ENCODE measurements at regions not wholly inside any gene's neighbourhood (a gene's known extent, or its start where the extent isn't known, plus 50 kb on each side); places are given as distances from the start of the nearest gene placed in this dataset.

DNA sequence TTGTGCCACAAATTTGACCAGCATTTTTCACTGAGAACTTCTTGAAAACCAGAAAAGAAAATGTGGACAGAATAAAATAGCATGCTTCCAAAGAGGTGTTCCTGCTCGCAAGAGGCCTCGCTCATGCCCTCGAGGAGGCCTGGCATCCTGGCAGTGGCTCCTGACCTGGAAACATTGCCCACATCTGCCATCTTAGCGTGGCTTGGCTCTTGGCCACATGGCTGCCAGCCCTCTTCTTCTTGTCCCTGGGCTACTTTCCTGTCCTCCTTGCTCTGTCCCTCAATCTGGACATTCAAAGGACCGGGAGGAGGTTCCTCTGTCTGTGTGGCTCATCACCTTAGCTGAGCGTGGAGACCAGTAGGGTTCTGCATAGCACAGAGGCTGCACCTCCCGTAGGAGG lies 131.6 kb upstream of the TMEM72 start:
- H3K36me3 ChIP-seq: no peaks in the 10 kb centered on the region
- H3K27me3 ChIP-seq: no peaks in the 10 kb centered on the region
- no peak for TF ChIP-seq Cebpa-rat (IDR thresholded peaks at IDR 0.05)
- H3K27ac ChIP-seq: no peak overlapping the region
- no peaks in the 10 kb centered on the region for H3K4me1 ChIP-seq
- H3K9ac ChIP-seq: no peak overlapping the region
- no peak overlapping the region for H3K4me3 ChIP-seq
- no peak overlapping the region for H3K4me2 ChIP-seq
- no peaks in the 10 kb centered on the region for H3K9me3 ChIP-seq
- no peaks in the 10 kb centered on the region for H4K20me1 ChIP-seq

DNA sequence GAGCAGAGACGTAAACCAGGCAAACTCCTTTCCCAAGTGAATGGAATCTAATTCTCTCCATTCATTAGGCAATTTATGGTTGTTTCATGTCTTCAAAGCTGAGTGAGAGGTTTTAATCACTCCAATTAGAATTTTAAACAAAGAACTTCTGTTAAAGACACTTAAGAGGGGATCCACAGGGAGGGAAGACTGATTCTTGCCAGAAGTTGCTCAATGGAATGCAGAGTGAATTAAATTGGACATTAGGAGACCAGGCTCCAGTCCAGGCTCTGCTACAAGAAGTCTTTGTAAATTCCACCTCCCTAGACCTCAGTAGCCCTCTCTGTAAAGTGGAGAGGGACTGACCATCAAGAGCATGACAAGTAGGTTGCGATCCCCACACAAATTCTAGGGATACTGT lies 130.7 kb upstream of the TMEM72 start:
- Histone ChIP-seq H4K20me1 (no peaks in the 10 kb centered on the region), H3K9ac (no peak overlapping the region), H3K27me3 (no peaks in the 10 kb centered on the region), H3K4me1 (no peaks in the 10 kb centered on the region), H3K36me3 (no peaks in the 10 kb centered on the region), H3K4me2 (no peak overlapping the region), H3K4me3 (no peak overlapping the region), H3K27ac (no peak overlapping the region), H3K9me3 (no peaks in the 10 kb centered on the region)
- no peak for TF ChIP-seq Cebpa-rat (IDR thresholded peaks at IDR 0.05)

DNA sequence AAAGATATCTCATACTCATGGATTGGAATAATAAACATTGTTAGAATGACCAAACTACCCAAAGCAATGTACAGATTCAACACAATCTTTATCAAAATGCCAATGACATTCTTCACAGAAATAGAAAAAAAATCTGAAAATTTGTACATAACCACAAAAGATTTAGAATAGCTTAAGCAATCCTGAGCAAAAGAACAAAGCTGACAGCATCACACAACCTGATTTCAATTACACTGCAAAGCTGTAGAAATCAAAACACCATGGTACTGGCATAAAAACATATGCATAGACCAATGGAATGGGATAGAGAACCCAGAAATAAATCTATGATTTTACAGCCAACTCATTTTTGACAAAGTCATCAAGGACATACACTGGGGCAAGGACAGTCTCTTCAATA lies 130.0 kb upstream of the TMEM72 start:
- Histone ChIP-seq H3K9me3 (no peaks in the 10 kb centered on the region), H3K4me2 (no peak overlapping the region), H3K9ac (no peak overlapping the region), H4K20me1 (no peaks in the 10 kb centered on the region), H3K27ac (no peak overlapping the region), H3K4me1 (no peaks in the 10 kb centered on the region), H3K36me3 (no peaks in the 10 kb centered on the region), H3K4me3 (no peak overlapping the region), H3K27me3 (no peaks in the 10 kb centered on the region)
- TF ChIP-seq Cebpa-rat (IDR thresholded peaks at IDR 0.05): no peak

DNA sequence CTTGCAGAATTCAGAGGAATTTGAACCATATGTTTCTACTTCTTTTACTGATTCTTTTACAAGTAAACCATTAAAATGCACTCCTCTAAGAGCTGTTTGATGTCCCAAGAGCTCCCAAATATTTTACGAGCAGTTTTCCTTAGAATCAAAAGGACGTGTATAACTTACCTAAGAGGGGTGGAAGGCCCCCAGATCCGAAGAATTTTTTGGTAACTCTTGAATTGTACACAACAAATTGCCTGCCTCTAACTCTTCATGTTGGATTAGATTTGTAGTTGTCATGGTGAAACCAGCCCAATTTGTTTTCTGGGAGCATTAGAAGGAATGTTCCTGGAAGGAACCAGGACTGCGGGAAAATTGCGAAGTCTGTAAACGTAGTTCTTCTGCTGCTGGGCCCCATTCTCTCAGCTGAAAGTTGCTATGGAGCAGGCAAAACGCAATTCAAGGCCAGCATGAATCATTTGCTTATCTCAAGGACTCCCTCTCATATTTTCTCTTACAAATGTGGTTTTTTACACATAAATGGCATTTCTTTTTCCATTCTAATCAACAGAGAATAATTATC lies 124.8 kb upstream of the TMEM72 start:
- H3K4me1 ChIP-seq: no peaks in the 10 kb centered on the region
- no peak overlapping the region for H3K9ac ChIP-seq
- no peaks in the 10 kb centered on the region for H3K36me3 ChIP-seq
- H3K27me3 ChIP-seq: no peaks in the 10 kb centered on the region
- H3K9me3 ChIP-seq: no peaks in the 10 kb centered on the region
- no peaks in the 10 kb centered on the region for H4K20me1 ChIP-seq
- H3K4me3 ChIP-seq: no peak overlapping the region
- H3K27ac ChIP-seq: no peak overlapping the region
- TF ChIP-seq Cebpa-rat (IDR thresholded peaks at IDR 0.05): no peak
- H3K4me2 ChIP-seq: no peak overlapping the region

DNA sequence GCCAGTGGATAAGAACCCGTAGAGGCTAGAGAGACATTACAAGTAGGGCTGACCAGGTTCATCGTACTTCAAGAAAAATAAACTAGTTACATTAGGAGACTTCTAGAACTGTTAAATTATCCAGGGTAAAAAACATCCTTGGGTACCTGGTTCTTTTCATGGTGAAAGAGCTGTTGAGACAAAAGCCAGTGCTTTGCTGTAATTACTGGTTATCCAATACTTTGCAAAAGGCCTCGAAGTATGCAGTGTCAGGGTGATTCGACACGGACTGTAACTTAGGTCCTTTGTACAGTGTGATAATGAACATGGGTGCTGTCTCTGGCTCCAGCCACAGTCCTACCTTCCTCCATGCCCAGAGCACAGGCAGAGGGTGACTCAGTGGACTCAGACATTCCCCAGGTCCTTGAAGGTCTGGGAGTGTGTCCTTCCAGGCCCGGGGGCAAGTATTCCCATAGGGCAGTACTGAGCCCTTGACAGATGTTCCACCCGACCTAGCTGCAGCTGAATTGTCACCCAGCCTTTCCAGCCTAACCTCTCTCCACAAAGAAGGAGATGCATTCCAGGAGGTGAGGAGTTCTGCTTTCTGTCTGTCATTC lies 123.6 kb upstream of the TMEM72 start:
- no peak overlapping the region for H3K9ac ChIP-seq
- no peaks in the 10 kb centered on the region for H3K4me1 ChIP-seq
- H3K9me3 ChIP-seq: no peaks in the 10 kb centered on the region
- no peak overlapping the region for H3K4me2 ChIP-seq
- no peak overlapping the region for H3K4me3 ChIP-seq
- H3K27ac ChIP-seq: no peak overlapping the region
- no peaks in the 10 kb centered on the region for H4K20me1 ChIP-seq
- H3K27me3 ChIP-seq: no peaks in the 10 kb centered on the region
- TF ChIP-seq Cebpa-rat (IDR thresholded peaks at IDR 0.05): no peak
- no peaks in the 10 kb centered on the region for H3K36me3 ChIP-seq

DNA sequence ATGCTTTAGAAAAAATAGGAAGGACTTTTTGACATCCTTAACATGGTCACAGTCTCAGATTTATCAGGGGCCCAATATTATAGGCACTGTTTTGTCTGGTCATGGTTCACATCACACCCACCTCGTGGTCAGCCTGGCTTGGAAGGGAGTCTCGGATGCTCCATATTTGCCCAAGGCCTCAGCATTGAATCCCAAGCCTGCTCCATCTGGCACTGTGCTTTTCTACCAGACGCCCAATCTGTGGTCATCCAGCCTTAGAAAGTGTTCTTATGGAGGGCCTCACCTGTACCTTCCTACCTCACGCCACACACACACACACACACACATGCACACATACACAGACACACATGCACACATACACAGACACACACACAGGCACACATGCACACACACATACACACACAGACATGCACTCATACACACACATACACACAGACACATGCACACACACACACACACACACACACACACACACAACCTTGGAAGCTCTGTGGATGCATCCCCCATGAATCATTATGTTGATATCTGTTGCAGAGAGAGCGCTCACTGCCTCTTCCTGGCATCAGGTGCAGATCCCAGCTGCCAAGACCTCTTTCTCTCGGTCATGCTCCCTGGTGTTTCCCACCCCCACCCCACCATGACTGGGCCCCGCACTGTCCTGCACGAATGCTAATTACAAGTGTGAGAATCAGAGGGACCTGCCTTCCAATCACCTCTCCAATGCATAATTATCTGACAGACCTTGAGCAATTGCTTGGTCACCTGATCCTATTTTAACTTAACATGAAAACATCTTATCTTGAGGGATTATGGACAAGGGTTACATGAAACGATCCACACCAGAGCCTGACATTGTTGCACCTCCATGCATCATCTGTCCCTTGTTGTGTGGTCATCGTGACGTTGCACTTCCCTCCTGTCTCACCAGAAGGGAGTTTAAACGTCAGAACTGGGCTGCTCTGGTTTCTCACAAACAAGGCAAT lies 122.7 kb upstream of the TMEM72 start:
- no peaks in the 10 kb centered on the region for H4K20me1 ChIP-seq
- no peak for TF ChIP-seq Cebpa-rat (IDR thresholded peaks at IDR 0.05)
- H3K9ac ChIP-seq: no peak overlapping the region
- H3K36me3 ChIP-seq: no peaks in the 10 kb centered on the region
- no peaks in the 10 kb centered on the region for H3K4me1 ChIP-seq
- no peak overlapping the region for H3K4me3 ChIP-seq
- H3K27me3 ChIP-seq: no peaks in the 10 kb centered on the region
- H3K4me2 ChIP-seq: no peak overlapping the region
- H3K27ac ChIP-seq: no peak overlapping the region
- no peaks in the 10 kb centered on the region for H3K9me3 ChIP-seq

DNA sequence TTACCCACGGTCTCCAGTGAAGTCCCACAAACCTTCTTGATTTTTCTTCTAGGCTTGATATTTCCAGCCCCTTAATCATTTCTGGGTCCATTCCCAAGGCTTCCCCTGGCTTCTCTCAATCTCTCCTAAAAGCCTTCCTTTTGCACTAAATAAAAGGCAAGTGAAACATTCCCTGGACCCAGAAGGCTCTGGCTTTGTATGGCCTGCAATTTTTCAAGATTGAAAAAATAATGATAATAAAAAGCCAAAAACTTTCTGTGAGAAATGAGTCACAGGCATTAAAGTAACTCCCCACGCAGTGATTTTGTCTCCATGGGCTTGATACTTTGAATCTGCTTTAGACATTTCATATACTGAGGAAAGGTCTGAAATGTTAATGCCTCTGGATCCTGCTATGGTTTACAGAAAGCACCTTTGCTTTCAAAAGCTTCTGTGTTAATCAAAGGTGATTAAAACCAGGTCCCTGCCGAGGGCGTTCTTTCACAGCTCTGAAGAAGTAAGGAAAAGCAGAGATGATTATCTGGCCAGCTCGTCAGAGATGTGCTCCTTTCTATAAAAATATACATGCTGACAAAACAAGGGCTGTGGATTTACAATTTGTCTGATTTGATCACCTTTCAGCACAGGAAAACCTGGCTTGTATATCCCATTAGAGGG lies 118.9 kb upstream of the TMEM72 start:
- H4K20me1 ChIP-seq: no peaks in the 10 kb centered on the region
- no peak overlapping the region for H3K27ac ChIP-seq
- H3K36me3 ChIP-seq: no peaks in the 10 kb centered on the region
- H3K27me3 ChIP-seq: no peaks in the 10 kb centered on the region
- H3K4me1 ChIP-seq: no peaks in the 10 kb centered on the region
- TF ChIP-seq Cebpa-rat (IDR thresholded peaks at IDR 0.05): no peak
- H3K4me3 ChIP-seq: no peak overlapping the region
- H3K4me2 ChIP-seq: no peak overlapping the region
- no peaks in the 10 kb centered on the region for H3K9me3 ChIP-seq
- no peak overlapping the region for H3K9ac ChIP-seq

DNA sequence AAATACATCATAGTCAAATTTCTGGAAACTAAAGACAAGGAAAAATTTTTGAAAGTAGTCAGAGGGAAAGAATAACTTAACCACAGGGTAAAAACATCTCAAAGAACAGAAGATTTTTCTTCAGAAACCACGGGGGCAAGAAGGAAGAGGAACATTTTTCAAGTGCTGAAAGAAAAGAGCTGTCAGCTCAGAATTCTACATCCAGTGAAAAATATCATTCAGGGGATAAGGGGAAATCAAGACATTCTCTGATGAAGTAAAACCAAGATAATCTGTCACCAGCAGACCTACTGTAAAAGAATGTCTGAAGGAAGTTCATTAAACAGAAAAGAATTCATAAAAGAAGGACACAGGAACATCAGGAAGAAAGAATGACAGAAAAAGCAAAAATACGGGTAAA lies 111.2 kb upstream of the TMEM72 start:
- no peaks in the 10 kb centered on the region for H3K36me3 ChIP-seq
- no peak overlapping the region for H3K27ac ChIP-seq
- H3K9me3 ChIP-seq: no peaks in the 10 kb centered on the region
- no peak overlapping the region for H3K4me3 ChIP-seq
- H3K27me3 ChIP-seq: no peaks in the 10 kb centered on the region
- peak overlapping the region; percentile 26; the same call in 1 of the 2 replicates for H3K4me2 ChIP-seq
- no peak for TF ChIP-seq Cebpa-rat (IDR thresholded peaks at IDR 0.05)
- no peaks in the 10 kb centered on the region for H4K20me1 ChIP-seq
- no peak overlapping the region for H3K9ac ChIP-seq
- peaks cover 7% of the 10 kb centered on the region for H3K4me1 ChIP-seq

DNA sequence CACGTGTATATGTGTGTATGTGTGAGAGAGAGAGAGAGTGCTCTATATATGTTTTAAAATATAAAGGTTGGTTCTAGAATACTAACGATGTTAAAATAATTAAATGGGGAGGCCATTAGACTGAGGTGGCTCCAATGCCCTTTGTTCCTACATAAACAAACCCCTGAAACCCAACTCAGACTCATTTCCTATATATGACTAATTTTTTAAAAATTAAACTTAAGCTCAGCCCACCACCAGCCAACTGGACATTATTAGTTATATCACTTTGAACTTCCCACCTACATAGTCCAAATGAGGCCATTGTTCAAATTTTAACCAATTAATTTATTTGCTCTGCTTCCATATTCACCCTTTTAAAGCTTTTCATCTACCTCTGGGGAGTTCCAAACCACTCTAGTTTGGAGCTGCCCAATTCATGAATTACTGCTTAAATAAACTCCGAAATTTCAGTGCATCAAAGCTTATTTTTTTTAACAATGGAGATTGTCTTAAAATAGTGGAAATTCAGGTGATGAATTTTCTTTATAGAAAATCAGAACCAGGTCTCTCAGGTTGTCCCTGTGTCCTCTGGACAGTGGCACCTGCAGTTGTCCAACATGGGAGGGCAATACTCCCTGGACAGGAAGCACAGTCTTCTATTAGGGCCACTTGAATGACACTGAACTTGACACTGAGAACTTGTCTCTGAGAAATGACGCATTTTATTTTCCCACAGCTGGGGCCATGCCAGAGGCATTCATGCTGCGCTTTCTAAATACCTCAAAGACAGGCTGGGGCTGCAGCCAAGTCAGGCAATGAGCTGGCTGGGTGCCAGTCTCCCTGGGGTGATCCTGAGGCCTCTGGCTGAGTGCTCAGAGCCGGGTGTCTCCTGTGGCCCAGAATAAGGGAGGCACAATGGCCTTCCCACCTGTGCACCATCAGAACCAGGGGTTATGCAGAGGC lies 109.5 kb upstream of the TMEM72 start:
- Histone ChIP-seq H3K4me1 (peaks cover 18% of the 10 kb centered on the region), H3K27me3 (no peaks in the 10 kb centered on the region), H3K9me3 (no peaks in the 10 kb centered on the region), H3K4me3 (no peak overlapping the region), H4K20me1 (no peaks in the 10 kb centered on the region), H3K27ac (no peak overlapping the region), H3K4me2 (no peak overlapping the region), H3K36me3 (no peaks in the 10 kb centered on the region), H3K9ac (no peak overlapping the region)
- TF ChIP-seq Cebpa-rat (IDR thresholded peaks at IDR 0.05): no peak

All from BLaER1 (cell line).